Stimulated activated CD4-positive, alpha-beta T cell treated with anti-CD3 and anti-CD28 coated beads, Interleukin-4, amount 100 ng/mL, for 48 hours (primary cell): ENCODE measurements at regions not wholly inside any gene's neighbourhood (a gene's known extent, or its start where the extent isn't known, plus 50 kb on each side); places are given as distances from the start of the nearest gene placed in this dataset.

Experiments used
- DNase-seq, 2 donors: peaks; one replicate each; pipeline ENCODE4 v3.0.0-alpha.2; 2020; ENCODE audit warnings: low read depth in 2 of 2

DNA sequence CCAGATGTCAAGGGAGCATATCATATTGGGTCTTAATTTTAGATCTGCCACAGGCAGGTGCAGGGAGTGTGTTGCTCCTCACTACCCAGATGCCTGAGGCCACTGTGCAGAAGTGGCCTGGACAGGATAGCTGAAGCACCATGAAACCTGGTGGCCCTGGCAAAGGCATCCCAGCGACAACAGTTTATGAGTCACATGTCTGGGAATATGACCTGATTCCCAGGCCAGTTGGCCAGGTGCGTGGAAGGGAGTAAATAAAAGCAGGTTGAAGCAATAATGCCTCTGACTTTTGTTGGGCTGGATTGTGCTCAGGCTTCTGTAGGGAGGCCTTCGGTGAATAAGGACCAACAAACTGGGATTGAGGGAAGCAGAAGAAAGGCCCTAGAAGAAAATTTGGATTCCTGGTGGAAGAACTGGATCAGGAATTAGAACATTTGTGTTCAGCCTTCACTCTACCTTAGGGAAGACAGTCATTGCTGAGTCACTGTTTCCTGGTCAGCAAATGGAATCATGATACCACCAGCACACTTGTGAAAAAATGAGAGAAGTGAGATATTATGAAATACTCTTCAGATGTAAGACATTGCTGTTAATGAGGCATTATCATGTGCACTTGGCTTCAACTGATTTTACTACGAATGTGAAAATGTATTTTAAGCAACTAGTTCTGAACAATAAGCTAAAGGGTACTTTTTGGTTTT is 78.4 kb upstream of the ZNF516 start:
- no peak for DNase-seq

DNA sequence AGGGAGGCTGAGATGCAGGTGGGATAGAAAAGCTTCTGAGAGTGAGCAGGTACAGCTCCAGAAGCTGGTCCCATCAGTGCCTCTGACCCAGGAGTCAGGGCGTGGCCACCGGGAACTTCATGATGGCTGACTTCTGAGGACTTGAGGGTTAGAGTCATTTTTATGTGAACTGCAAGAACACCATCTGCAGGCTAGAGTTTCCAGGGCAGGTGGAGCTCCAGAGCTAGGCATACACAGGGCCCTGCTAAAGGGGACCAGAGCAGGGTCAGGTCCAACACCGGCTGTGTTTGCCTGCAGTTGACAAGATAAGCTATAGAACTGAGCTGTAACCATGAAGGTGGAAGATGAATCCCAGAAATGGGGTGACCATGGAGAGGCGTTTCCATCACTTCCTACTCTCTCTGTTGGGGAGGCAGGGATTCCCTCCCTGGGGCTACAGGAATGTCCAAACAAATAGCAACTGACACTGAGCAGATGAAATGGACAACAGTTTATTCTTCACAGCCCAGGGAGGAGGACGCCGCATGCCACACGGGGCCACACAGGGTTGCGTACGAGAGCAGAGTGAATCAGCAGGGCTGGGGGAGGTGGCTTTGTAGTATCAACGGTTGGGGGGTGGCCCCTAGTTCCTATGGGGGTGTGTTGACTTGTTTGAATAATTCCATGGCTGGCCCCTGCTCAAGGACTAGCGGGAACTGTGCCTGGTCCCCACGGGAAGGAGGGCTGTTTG is 77.6 kb upstream of the ZNF516 start:
- no peak for DNase-seq

DNA sequence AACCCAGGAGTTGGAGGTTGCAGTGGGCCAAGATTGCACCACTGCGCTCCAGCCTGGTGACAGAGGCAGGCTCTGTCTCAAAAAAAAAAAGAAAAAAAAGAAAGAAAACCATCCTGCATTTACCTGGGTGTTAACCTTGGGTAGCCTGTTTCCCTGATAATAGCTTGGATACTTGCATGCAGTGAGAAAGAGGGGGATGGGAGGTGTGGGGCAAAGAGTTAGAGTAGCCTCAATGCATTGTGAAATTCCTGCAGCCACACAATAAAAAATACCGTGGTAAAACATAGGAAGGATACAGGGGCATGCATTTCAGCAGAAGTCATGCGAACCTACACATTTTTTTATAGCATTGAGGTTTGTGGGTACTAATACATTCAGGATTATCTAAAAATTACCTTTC is 76.6 kb upstream of the ZNF516 start:
- DNase-seq, result no peak

DNA sequence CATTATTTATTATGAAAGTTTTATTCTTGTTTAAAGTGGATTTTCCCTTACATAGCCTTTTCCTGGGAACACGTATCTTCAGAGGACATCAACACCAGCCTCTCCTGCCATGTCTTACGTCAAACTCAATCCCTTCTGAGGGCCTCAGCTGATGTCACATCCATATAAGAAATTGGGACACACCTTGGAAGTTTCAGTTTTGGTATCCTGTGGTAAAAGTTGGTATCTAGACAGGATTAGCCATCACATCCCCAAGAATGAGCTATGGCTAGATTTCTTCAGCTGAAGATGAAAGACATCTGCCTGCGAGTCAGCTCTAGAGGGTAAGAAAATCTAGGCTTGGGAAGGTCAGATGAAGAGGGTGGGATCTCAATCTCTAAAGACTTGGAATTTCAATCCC is 75.8 kb upstream of the ZNF516 start:
- no peak for DNase-seq

DNA sequence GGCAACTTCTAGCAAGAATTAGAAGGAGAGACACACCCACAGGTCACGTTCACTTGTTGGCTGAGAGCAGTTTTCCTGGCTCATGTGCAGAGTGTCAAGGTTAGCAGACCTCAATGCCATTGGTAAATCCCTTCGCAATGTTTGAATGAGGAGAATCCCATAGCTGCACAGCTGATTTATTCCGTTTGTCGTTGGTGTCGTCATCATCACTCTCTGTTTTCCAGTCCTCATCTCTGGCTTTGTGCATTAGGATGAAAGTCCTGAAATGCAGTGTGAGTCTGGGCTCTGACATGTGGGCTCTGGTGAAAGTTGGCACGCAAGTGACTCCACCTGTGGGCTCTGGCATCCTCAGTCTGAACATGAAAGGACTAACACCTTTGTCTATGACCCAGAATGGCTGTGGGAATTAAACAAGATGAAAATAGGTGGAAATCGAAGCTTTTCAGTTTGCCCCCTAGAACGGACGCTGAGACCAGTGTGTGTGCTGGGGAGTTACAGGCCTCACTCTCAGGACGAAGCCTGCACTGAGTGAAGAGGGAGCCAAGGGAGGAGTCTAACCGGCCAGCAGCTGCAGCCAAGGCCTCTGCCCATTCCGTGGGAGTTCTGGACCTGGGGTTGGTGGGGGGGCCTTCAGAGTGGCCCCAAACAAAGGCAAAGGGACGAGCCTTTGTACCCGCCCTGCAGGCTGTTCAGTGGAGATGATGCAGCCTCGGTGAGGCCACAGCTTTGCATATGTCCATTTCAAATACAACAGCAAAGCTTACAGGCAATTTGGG is 74.8 kb upstream of the ZNF516 start:
- DNase-seq, result no peak

DNA sequence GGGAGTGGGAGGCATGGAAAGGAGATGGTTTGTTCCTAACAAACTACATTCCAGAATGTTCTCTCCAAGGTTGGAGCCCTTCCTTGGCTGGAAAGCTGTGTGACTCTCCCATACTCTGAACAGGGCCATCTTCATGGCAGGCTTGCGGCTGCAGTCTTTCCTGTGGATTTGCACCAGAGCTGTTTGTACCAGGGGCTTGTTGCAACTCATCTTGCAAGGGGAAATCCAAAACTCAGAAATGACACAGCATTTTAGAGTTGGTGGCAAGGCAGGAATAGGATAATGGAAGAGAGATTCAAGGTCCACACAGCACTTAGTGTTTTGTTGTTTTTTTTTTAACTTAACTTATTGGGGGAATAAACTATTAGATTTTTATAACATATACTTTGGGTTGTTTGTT is 73.7 kb upstream of the ZNF516 start:
- DNase-seq, result no peak

DNA sequence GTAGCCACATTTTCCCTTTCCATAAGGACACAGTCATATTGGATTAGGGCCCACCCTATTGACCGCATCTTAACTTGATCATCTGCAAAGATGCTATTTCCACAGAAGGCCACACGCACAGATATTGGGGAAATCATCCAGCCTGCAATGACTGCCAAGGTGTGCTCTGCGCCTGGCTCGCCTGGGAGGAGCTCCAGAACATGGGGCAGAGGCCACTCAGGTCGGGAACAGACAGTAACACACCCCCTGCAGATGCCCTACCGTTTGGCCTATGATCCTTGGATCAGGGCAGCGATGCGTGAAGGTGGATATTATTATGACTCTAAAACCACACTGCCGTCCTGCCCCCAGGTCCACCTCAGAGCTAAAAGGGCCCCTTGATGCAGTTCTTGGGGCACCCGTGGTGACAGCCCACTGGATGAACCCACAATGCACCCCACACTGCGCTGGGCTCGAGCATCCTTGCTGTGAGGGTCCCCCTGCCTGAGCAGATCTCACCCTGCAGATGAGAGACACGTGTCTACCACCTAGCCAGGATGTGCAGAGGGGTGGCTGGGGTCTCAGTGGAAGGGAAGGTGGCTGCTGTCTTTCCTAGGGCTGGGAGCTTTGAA is 72.9 kb upstream of the ZNF516 start:
- DNase-seq, result no peak

DNA sequence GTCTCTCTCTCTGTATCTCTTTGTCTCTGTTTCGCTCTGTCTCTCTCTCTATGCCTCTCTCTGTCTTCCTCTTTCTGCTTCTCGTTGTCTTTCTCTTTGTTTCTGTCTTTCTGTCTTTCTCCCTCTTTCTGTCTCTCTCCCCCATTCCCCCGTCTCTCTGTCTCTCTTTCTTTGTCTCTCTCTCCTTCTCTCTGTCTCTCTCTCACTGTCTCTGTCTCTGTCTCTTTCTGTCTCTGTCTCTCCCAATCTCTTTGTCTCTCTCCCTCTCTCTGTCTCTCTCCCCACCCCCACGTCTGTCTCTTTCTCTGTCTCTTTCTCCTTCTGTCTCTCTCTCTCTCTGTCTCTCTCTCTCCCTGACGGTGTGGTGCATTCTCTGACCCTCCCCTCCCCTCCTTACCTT is 71.9 kb upstream of the ZNF516 start:
- DNase-seq, result no peak

DNA sequence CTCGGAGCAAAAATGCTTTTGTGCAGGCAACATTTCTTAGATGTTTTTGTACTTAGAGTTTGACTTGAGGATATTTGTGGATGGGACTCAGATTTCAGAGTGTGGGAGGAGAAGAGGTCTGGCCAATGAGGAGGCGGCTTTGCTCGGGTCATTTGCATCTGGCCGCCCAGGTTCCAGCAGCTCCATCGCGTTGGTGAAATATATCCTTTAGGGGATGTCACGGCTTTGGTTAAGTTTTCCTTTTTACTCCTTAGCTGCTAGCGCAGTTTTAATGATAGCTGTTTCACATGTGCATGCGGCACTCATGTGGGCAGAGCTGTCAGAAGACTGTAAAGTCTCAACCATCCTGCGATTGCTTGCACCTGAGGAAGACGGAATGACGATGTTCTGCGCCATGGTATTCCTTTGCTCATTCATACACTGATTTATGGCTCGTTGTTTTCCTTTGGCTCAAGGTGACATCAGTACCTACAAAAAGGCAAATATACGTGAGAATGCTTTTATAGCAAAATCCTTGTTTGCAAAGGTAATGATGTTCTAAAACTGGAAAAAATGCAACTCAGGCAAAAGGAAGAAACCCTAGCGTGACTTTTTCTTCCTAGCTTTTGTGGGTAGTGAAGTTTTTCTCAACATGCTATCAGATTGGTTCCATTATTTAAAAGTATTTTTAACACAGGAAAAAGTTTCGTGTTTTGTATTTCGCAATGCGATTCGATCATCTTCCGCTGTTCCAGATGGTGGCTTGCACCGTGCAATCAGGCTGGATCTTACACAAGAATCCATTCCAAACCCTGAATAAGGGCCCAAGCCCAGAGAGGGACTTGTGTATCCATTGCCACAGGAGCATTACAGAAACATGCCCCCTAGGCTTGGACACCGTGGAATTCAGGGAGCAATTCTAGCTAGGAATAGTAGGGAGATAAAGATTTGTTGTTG is 70.5 kb upstream of the ZNF516 start:
- no peak for DNase-seq

DNA sequence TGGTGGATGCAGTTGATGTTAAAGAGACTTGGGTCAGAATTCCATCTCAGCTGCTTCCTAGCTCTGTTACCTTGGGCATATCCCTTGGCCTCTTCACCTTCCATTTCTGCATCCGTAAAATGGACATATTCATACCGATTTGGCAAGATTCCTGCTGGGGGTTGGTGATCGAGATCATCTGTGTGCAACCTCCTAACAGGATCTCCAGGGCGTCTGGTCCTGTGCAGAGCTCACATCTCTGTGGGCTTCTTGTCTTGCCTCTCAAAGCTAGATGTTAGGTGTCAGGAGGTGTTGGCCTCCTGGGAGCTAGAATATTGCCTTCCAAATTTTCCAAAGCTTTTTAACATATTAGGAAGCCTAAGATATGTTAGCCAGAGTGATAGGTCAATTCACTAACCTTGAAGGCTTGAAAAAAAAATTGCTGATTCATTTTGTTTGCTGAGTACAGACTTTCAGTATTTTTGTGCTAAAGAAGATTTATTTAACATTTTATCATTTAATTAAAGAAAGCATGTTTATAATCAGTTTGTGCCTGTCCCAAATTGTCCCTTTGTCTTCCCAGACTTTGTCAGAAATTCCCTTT is 69.7 kb upstream of the ZNF516 start:
- no peak for DNase-seq

DNA sequence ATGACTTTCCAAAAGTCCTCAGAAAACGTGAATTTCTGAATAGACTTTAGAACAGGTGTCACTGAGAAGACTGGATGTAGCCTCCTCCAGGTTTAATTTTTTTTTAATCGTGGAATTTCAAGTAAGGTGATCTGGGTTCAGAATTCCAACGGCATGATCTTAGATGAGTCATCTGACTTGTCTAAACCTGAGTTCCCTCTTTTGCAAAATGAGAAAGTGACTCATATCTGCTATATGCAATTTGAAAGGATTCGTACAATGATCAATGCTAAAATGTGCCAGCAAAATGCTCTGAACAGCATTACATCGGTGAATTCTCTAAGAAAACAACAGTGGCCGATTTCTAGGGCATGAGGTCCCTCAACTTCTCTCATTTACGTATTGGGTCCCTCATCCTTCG is 69.1 kb upstream of the ZNF516 start:
- DNase-seq, result no peak

DNA sequence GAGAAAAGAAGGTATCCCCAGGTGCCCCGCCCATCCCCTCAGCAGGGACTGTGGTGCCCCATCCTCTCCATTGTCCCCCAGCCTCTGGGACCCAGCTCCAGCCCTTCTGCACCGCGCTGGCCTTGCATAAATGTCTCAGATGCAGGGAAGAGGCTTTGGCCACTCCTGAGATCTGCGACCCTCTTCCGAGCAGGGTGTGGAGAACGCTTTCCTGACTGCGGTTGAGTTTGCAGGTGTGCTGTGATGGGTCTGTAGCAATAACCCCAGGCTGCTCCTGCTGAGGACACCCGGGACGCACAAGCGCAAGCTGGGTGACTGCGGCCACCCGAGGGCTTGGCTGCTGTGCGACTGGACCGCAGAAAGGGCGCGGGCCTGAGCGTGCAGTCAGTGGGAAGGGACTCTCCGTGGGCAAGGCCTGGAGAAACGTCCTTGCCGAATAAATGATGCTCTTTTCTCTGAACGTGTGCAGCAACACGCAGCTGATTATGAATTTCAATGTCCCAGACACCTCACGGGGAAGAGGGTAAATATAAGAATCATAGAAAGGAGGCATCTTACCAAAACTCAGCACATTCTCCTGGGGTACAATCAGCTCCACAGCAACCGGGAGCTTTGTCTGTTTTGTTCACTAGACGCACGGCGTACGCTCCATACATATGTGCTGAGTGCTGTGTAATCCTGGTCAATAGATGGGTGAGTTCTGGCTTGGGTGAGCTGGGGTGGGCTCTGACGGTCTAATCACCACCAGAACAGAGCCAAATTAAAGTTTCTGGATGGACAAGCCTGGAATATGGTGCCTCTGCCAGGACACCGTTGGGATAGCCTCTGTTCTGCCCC is 67.5 kb upstream of the ZNF516 start:
- DNase-seq, result no peak

DNA sequence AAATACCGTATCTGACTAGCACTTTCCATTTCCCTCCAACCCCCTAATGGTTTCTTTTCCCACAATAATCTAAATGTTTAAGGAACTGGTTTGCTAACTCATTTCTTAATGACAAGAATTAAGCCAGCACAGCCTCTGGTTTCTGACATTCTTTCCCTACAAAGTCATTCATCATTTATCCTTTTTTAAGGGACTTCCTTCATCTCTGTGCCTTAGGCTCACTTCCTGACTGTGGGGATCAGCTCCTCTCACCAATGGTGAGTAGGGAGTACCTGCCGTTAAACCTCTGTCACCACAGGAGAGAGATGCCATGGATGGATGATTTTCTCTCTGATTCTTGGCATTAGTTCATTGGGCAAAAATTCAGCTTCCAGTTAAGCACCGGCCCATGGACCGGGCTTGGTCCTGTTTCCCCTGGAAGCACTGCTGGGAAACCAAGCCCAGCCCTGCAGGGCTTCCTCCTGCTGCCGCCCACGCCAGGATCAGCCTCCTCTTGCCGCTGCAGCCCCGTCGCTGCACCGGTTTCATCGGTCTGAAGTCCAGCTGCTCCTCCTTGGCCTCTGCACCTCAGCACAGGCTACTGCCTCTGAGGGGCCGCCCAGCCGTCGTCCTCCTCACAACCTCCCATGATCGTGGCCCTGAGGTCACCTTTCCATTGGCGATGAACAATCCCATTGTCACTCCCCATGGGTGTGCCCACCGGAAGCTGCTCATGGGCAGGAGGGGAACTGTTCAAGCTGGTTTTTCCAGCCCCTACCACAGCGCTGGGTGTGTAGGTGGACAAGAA is 64.0 kb upstream of the ZNF516 start:
- DNase-seq, result no peak

DNA sequence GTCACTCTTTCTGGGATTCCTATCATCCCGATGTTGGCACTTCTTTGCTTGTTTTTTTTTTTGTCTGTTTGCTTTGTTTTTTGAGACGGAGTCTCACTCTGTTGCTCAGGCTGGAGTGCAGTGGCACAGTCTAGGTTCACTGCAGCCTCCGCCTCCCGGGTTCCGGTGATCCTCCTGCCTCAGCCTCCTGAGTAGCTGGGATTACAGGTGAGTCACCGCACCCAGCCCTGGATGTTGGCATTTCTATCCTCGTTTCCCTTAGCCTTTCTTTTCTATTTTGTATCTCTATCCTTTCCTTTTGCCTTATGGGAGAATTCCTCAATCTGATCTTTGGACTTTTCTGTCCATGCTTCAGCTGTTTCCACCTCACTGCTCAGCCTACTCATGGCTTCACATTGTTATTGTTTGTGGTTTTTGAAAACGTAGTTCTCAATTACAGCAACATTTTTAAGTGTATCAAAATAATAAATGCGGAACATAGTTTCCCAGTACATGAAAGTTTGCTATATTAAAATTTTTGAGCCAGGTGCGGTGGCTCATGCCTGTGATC is 62.1 kb upstream of the ZNF516 start:
- DNase-seq, result no peak

DNA sequence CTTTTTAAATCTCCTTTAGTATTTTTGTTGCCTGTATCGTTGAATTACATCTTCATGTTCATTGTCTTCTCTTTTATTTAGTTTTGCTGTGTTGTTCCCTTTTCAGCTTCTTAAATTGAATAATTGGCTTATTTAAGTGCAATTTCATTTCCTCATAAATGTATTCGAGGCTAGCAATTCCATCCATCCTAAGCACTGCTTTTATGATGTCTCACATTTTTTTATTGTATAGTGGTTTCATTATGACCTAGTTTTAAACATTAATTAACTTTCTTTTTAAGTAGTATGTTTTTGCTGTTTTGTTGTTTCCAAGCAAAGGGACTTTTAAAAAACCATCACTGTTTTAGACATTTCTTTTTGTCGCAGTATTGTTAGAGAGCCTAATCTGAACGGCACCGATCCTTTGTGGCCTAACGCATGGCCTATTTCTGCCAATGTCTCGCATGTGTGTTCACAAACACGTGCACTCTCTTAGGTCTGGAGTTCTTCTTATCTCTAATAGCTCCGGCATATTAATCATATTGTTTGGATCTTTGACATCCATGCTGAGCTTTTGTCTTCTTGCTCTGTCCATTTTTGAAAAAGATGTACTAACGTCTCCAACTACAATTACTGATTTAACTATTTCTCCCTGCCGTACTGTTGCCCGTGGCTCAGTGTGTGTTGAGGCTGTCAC is 59.6 kb upstream of the ZNF516 start:
- no peak for DNase-seq

DNA sequence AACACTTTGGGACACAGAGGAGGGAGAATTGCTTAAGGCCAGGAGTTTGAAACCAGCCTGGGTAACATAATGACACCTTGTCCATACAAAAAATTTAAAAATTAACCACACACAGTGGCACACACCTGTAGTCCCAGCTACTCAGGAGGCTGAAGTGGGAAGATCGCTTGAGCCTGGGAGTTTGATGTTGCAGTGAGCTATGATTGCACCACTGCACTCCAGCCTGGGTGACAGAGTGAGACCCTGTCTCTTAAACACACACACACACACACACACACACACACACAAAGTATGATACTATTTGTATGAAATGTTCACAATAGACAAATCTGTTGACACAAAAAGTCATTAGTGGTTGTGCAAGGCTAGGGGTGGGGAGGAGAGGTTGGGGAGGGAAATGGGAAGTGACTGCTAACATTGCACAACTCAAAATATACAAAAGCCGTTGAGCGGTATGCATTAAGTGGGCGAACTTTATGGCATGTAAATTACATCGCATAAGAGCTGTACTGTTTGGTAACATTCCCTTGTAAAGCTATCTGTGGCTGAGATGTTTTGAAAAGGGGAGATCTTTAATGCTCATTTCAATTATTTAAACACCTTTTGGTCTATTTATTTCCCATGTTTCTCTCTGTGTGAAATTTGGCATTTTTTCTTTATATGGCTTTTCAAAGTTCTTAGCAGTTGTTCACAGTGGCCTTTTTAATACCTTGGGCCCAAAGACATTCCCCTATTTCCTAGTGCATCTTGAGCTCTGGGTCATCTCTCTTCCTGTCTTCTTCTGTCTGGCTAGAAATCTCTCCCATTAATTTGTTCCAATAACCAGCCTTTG is 58.9 kb upstream of the ZNF516 start:
- DNase-seq, result no peak

DNA sequence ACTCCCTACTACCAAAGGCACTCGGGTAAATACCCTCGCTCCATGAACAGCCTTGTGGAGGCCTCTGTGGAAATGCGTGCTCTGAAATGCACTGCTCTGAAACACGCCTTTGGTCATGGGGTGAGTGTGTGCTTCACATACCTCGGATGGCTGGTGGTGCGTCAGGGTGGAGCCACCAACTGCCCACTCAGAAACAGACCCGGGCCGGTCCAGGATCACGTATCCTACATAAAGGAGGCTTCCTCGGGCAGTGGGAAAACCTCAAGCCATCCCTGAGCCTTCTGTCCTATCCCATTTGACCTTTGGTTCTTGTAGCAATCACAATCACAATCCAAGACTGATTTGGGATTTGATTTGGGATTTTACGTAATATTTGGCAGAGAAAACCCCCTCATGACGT is 53.5 kb upstream of the ZNF516 start:
- no peak for DNase-seq
